NCI-H2196 treated with DMSO at 0.1 percent for 48 hours (cell line): ENCODE measurements at regions not wholly inside any gene's neighbourhood (a gene's known extent, or its start where the extent isn't known, plus 50 kb on each side); places are given as distances from the start of the nearest gene placed in this dataset.
"Not testable (repeated sequence)": the region's sequence is repeated elsewhere in the genome, so short reads cannot be mapped to it uniquely, and the experiment has no call there.

ENCODE experiments used
- DNase-seq: peaks from one replicate; lab custom pipeline; 2025; ENCODE audit not compliant: unreplicated experiment; lab: John Stamatoyannopoulos, UW

DNA sequence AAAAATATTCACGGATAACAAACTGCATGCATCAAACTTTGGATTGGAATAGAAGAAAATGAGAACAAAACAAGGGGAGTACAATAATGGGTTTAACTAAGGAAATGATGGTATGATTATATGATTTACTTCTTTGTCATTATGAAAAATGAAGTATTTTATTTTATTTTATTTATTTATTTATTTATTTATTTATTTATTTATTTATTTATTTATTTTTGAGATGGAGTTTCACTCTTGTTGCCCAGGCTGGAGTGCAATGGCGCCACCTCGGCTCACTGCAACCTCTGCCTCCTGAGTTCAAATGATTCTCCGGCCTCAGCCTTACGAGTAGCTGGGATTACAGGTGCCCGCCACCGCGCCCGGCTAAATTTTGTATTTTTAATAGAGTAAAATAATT, 234.1 kb upstream of the SEMA3C start:
- not testable (repeated sequence) for DNase-seq

DNA sequence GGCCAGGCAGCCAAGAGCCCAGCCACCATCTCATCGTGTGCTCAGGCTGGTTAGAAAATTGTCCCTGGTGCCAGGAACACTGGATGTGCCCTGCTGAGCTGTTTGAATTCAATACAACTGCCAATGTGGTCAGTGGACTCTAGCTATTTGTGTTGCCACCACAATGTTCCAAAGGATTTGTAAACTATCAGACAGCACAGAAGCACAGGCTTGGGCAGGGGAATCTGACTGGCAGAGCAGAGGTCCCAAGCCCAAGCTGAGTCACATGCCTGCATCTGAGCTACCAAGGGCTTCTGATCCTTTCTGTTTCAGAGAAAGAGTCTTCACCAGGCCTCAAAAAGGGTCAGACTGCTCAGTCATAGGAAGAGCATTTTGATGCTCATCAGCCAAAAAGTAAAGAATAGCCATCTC, 232.1 kb upstream of the SEMA3C start:
- no peak for DNase-seq

GRCh38 chr7:81143856-81144255, 225.0 kb upstream of the SEMA3C start:
- DNase-seq: no peak

GRCh38 chr7:81141257-81142205, 222.7 kb upstream of the SEMA3C start:
- not testable (repeated sequence) for DNase-seq

- no peak for DNase-seq
Observed at GRCh38 chr7:81140775-81141174, 221.9 kb upstream of the SEMA3C start.

DNA sequence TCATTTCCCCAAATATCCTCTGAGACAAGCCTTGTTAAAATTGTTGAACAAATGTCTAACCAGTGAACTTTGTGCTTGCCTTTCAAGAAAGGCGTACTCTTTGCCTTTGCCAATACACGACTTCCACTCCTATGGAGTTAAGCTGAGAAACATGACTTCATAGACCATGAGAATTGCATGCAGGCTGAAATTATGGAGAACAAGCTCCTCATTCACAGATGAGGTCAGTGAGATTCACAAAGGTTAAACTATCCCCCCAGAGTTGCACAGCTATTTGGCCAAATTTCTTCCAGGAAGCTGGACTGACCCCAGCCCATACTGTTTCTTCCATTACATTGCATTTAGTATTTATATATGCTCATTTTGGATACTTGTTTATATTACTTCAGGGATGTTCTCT, 221.4 kb upstream of the SEMA3C start:
- no peak for DNase-seq

GRCh38 chr7:81138870-81139269, 220.0 kb upstream of the SEMA3C start:
- DNase-seq: no peak

DNA sequence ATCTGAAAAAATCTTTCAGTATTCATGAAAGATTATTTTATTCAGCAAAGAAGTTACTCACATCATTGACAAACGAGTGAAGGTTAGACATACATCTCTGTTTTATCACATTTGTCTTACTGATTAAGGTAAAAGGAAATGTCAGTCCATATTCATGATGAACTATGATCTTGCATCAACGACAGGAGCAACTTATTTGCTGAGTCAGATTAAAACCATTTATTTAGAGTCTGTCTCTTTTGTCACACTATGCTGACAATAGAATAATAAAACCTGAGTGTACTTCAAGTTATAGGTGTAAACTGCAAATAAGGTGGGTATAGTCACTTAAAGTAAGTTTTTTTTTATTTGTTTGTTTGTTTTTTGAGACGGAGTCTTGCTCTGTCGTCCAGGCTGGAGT, 216.5 kb upstream of the SEMA3C start:
- DNase-seq: no peak

GRCh38 chr7:81128011-81128410, 209.2 kb upstream of the SEMA3C start:
- no peak for DNase-seq

- DNase-seq: no peak
Observed at GRCh38 chr7:81120803-81121202, 202.0 kb upstream of the SEMA3C start.

DNA sequence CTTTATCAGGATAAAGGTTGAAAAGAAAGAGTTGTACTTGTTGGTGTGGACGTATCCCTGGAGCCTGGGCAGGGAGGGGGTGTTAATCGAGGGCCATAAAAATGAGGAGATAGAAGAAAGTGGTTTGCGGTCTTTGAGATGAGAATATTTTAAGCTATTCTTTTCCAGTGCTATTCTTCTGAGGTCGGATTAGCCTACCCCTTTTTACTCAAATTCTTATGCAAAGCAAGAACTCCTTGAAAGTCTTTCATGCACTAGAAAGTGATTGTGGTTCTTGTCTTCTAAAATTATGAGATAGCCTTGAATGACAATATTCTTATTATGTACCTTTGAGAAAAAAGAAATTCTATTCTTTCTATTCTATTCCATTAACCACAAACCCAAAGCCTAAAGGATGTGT, 201.3 kb upstream of the SEMA3C start:
- no peak for DNase-seq

DNA sequence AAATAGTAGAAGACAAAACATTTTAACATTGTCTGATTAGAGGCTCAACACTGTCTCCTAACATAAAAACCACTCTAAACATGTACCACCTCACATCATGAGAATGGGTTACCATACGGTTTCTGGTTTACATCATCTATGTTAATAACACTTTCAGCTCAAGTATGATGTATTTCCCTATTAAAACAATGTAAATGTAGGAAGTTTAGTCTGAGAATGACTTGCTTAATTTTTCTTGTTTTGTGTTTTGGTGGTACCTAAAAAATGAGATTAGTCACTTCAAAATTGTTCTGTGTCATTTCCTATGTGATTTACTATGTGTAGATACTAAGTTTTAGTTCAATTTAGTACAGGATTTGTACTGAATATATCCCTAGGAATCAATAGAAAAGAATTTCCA, 195.8 kb upstream of the SEMA3C start:
- DNase-seq: no peak

- DNase-seq: no peak
Observed at GRCh38 chr7:81112731-81113130, 193.9 kb upstream of the SEMA3C start.

GRCh38 chr7:81111781-81112540, 193.1 kb upstream of the SEMA3C start:
- DNase-seq: no peak

DNA sequence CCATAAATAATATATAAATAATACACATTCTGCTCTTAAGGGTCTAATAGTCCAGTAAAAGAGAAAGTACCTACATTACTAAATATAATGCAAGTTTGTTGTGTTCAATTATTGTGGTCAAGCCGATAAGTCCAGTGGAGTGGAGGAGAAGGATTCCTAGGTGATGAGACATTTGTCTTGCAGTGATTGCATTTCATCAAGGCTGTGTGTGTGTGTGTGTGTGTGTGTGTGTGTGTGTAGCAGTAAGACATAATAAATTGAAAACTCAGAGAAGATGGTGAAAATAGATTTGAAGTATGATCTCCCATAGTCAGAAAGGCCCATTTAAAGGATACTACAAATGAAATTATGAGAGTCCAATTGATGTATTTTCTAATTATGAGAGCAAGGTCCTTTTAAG, 192.5 kb upstream of the SEMA3C start:
- DNase-seq: no peak

GRCh38 chr7:81110673-81111072, 191.8 kb upstream of the SEMA3C start:
- DNase-seq: no peak

GRCh38 chr7:81098213-81098612, 179.4 kb upstream of the SEMA3C start:
- DNase-seq: no peak

DNA sequence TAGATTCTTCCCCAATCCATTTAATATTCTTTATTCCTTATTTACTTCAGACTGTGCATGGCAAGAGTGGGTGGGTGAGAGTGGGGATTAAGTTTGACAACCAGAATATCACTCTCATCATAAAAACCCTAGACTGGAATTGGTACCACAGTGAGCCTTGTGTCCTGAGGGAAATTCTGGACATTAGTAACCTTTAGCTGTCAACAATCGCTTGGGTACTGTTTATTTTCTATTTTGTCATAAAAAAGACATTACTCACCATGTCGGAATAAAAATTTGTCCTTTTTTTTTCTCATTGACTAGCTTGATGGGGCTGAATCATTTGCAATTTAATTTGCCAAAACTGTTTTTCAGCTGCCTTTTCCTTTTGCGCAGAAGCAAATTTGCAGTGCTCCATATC, 176.1 kb upstream of the SEMA3C start:
- DNase-seq: no peak

- no peak for DNase-seq
Observed at GRCh38 chr7:81081616-81082015, 162.8 kb upstream of the SEMA3C start.

DNA sequence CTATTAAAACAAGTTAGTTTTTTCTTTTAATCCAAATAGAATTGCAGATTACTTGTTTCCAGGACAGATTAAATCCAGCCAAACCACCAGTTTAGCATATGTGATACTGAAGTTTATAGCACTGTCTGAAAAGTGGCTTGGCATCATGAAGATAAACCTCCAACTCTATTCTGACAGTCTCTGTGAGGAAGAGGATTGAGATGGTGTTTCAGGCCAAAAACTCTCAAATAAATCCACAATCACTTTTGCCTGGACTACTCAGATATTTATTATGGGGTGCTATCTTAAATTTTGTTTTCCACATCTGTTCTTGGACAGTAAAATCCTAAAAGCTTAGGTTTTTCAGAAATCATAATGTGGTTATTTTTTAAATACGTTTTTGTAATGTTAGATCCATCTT, 161.7 kb upstream of the SEMA3C start:
- no peak for DNase-seq

- no peak for DNase-seq
Observed at GRCh38 chr7:81079746-81080145, 160.9 kb upstream of the SEMA3C start.

- no peak for DNase-seq
Observed at GRCh38 chr7:81075150-81075549, 156.3 kb upstream of the SEMA3C start.
